Lower lobe of right lung (tissue), 2 donors: ENCODE measurements at regions not wholly inside any gene's neighbourhood (a gene's known extent, or its start where the extent isn't known, plus 50 kb on each side); places are given as distances from the start of the nearest gene placed in this dataset.
"Not testable (repeated sequence)": the region's sequence is repeated elsewhere in the genome, so short reads cannot be mapped to it uniquely, and the experiment has no call there.

Experiments used
- ATAC-seq, 2 donors: fragments of 200-7000 bp; cut with Tn5 transposase; one replicate each; pipeline ENCODE4 v1.9.1; 2020 to 2022; ENCODE audit warnings: mild to moderate bottlenecking in 2 of 2, moderate library complexity in 2 of 2
- DNase-seq: peaks from one replicate; pipeline ENCODE4 v3.0.0-alpha.2; 2020
- H3K27ac ChIP-seq: fragments of 200-600 bp; one replicate; pipeline ENCODE4 v1.8.0; 2022
- H3K27me3 ChIP-seq: fragments of 200-600 bp; one replicate; pipeline ENCODE4 v1.8.0; 2022; ENCODE audit warnings: low read depth
- H3K36me3 ChIP-seq: fragments of 200-600 bp; one replicate; pipeline ENCODE4 v1.8.0; 2022; ENCODE audit warnings: mild to moderate bottlenecking
- H3K4me1 ChIP-seq: fragments of 200-600 bp; one replicate; pipeline ENCODE4 v1.8.0; 2022
- H3K4me3 ChIP-seq: fragments of 200-600 bp; one replicate; pipeline ENCODE4 v1.8.0; 2022; ENCODE audit warnings: mild to moderate bottlenecking
- H3K9me3 ChIP-seq: fragments of 200-600 bp; one replicate; pipeline ENCODE4 v1.8.0; 2022
- CTCF ChIP-seq: fragments of 200-600 bp; IDR thresholded peaks from one replicate; pipeline ENCODE4 v1.8.0; 2022; ENCODE audit warnings: antibody characterized with exemption, mild to moderate bottlenecking
- intact Hi-C: fragments of 100-400 bp; cut with DNase I; formaldehyde crosslinking; loops from one replicate; pipeline ENCODE4 v1.11.0; 2022
- donor health status: DM: no; HTN: yes; CAD: no; lungs with severe emphysema.

DNA sequence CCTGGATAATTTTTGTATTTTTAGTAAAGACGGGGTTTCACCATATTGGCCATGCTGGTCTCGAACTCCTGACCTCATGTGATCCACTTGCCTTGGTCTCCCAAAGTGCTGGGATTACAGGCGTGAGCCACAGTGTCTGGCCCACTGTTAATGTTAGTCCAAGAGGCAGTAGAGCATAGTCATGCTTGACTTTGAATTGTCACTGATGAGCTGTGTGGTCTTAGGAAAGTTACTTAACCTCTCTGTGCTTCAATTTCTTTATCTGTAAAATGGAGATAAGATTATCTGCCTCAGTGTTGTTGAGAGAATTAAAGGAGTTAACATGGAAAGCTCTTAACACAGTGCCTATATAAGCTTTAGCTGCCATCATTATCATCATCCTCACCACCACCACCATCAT, 78.1 kb downstream of the TBX3 start:
- intact Hi-C loops = no loop called here
- TF ChIP-seq CTCF = no peak
- Histone ChIP-seq H3K27me3 (no peaks in the 10 kb centered on the region), H3K4me3 (no peak overlapping the region), H3K9me3 (no peaks in the 10 kb centered on the region), H3K4me1 (no peaks in the 10 kb centered on the region), H3K27ac (no peak overlapping the region), H3K36me3 (no peaks in the 10 kb centered on the region)
- no peak for DNase-seq
- no peak for ATAC-seq

DNA sequence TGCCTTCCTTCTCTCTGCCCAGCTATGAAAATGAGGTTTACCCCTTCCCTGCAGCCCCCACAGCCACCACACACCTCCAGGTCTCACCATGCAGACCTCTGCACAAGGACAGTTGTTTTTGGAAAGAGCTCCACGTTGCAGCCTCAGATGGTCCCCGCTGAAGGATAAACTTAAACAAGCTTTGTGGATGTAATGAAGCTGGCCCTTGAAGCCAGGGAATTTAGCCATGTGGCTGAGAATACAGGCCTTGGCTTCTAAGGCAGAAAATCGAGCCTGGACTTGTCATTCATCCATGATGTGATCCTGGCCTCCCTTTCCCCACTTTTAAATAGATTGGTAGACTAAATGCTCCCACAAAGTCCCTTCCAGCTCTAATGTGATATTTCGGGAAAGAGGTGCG, 79.4 kb downstream of the TBX3 start:
- intact Hi-C loops = no loop called here
- H3K9me3 ChIP-seq = no peaks in the 10 kb centered on the region
- DNase-seq = no peak

GRCh38 chr12:114600584-114600983, 83.4 kb downstream of the TBX3 start:
- H3K27ac ChIP-seq, H3K27me3 ChIP-seq, H3K4me3 ChIP-seq, intact Hi-C loops, ATAC-seq, DNase-seq, H3K4me1 ChIP-seq, H3K36me3 ChIP-seq, H3K9me3 ChIP-seq: not testable (repeated sequence)

More for the DNA sequence above, 79.4 kb downstream of the TBX3 start:
- Histone ChIP-seq H3K4me1 (no peaks in the 10 kb centered on the region), H3K4me3 (no peak overlapping the region), H3K27me3 (no peaks in the 10 kb centered on the region), H3K27ac (no peak overlapping the region), H3K36me3 (no peaks in the 10 kb centered on the region)
- ATAC-seq = no peak
- no peak for TF ChIP-seq CTCF

GRCh38 chr12:114598111-114598510, 85.9 kb downstream of the TBX3 start:
- no peaks in the 10 kb centered on the region for H3K9me3 ChIP-seq
- no peaks in the 10 kb centered on the region for H3K4me1 ChIP-seq
- H3K27me3 ChIP-seq = no peaks in the 10 kb centered on the region
- no peak overlapping the region for H3K4me3 ChIP-seq
- no peak for DNase-seq
- intact Hi-C loops = no loop called here
- H3K36me3 ChIP-seq = no peaks in the 10 kb centered on the region
- H3K27ac ChIP-seq = no peak overlapping the region
- no peak for TF ChIP-seq CTCF
- ATAC-seq = no peak

GRCh38 chr12:114592946-114593345, 91.0 kb downstream of the TBX3 start:
- Histone ChIP-seq H3K9me3 (no peaks in the 10 kb centered on the region), H3K36me3 (no peaks in the 10 kb centered on the region), H3K27me3 (no peaks in the 10 kb centered on the region), H3K4me3 (no peak overlapping the region), H3K4me1 (no peaks in the 10 kb centered on the region), H3K27ac (no peak overlapping the region)
- ATAC-seq (no peak), DNase-seq (no peak)
- intact Hi-C loops = no loop called here
- TF ChIP-seq CTCF = no peak

- ATAC-seq = no peak
- H3K4me3 ChIP-seq = no peak overlapping the region
- H3K27ac ChIP-seq = no peak overlapping the region
- H3K4me1 ChIP-seq = no peaks in the 10 kb centered on the region
- no peaks in the 10 kb centered on the region for H3K36me3 ChIP-seq
- intact Hi-C loops = no loop called here
- TF ChIP-seq CTCF = no peak
- H3K9me3 ChIP-seq = no peaks in the 10 kb centered on the region
- no peaks in the 10 kb centered on the region for H3K27me3 ChIP-seq
- no peak for DNase-seq
These were observed 95.9 kb downstream of the TBX3 start for GRCh38 chr12:114588061-114588460.
